Activated naive CD8-positive, alpha-beta T cell treated with anti-CD3 and anti-CD28 coated beads for 36 hours (primary cell): ENCODE measurements at regions not wholly inside any gene's neighbourhood (a gene's known extent, or its start where the extent isn't known, plus 50 kb on each side); places are given as distances from the start of the nearest gene placed in this dataset.

ENCODE experiments used
- DNase-seq: peaks from one replicate; pipeline ENCODE4 v3.0.0; 2021
- H3K27ac Mint-ChIP-seq: one replicate; pipeline ENCODE4 v1.8.0; 2022; ENCODE audit warnings: mild to moderate bottlenecking, moderate library complexity, mixed read lengths
- H3K27me3 Mint-ChIP-seq: one replicate; pipeline ENCODE4 v1.8.0; 2022; ENCODE audit warnings: mild to moderate bottlenecking, mixed read lengths
- H3K36me3 Mint-ChIP-seq: one replicate; pipeline ENCODE4 v1.8.0; 2021; ENCODE audit warnings: mild to moderate bottlenecking, mixed read lengths
- H3K4me1 Mint-ChIP-seq: one replicate; pipeline ENCODE4 v1.8.0; 2021; ENCODE audit warnings: mixed read lengths
- H3K4me3 Mint-ChIP-seq: one replicate; pipeline ENCODE4 v1.8.0; 2022; ENCODE audit warnings: mild to moderate bottlenecking, moderate library complexity, mixed read lengths
- H3K9me3 Mint-ChIP-seq: one replicate; pipeline ENCODE4 v1.8.0; 2022; ENCODE audit warnings: mixed read lengths

GRCh38 chr10:129236274-129236691, 230.8 kb upstream of the MGMT start:
- Mint-ChIP-seq H3K4me3 (no peak overlapping the region), H3K27ac (no peak overlapping the region), H3K27me3 (no peaks in the 10 kb centered on the region), H3K36me3 (no peaks in the 10 kb centered on the region), H3K9me3 (no peaks in the 10 kb centered on the region), H3K4me1 (peaks cover 2% of the 10 kb centered on the region)
- no peak for DNase-seq

- no peak for DNase-seq
- Mint-ChIP-seq H3K27ac (no peak overlapping the region), H3K4me3 (no peak overlapping the region), H3K36me3 (no peaks in the 10 kb centered on the region), H3K9me3 (no peaks in the 10 kb centered on the region), H3K4me1 (no peaks in the 10 kb centered on the region), H3K27me3 (no peaks in the 10 kb centered on the region)
These were observed 225.6 kb upstream of the MGMT start for GRCh38 chr10:129241461-129241860.

GRCh38 chr10:129244298-129244697, 222.7 kb upstream of the MGMT start:
- no peaks in the 10 kb centered on the region for H3K36me3 Mint-ChIP-seq

GRCh38 chr10:129244757-129245156, 222.3 kb upstream of the MGMT start:
- H3K9me3 Mint-ChIP-seq: no peaks in the 10 kb centered on the region
- H3K4me1 Mint-ChIP-seq: peaks cover 2% of the 10 kb centered on the region
- H3K36me3 Mint-ChIP-seq: no peaks in the 10 kb centered on the region
- no peak for DNase-seq
- H3K27me3 Mint-ChIP-seq: no peaks in the 10 kb centered on the region
- H3K4me3 Mint-ChIP-seq: no peak overlapping the region
- no peak overlapping the region for H3K27ac Mint-ChIP-seq

More at GRCh38 chr10:129244298-129244697, 222.7 kb upstream of the MGMT start:
- H3K27me3 Mint-ChIP-seq: no peaks in the 10 kb centered on the region
- H3K4me1 Mint-ChIP-seq: peaks cover 2% of the 10 kb centered on the region
- DNase-seq: no peak
- H3K9me3 Mint-ChIP-seq: no peaks in the 10 kb centered on the region
- H3K4me3 Mint-ChIP-seq: no peak overlapping the region
- H3K27ac Mint-ChIP-seq: no peak overlapping the region

- Mint-ChIP-seq H3K27me3 (peaks cover 5% of the 10 kb centered on the region), H3K4me3 (no peak overlapping the region), H3K27ac (no peak overlapping the region), H3K4me1 (peaks cover 2% of the 10 kb centered on the region), H3K9me3 (peaks cover 4% of the 10 kb centered on the region), H3K36me3 (no peaks in the 10 kb centered on the region)
- DNase-seq: no peak
These were observed 213.7 kb upstream of the MGMT start for GRCh38 chr10:129253161-129253864.

GRCh38 chr10:129253865-129254179, 213.2 kb upstream of the MGMT start:
- peaks cover 5% of the 10 kb centered on the region for H3K27me3 Mint-ChIP-seq
- no peak for DNase-seq
- no peaks in the 10 kb centered on the region for H3K36me3 Mint-ChIP-seq
- H3K27ac Mint-ChIP-seq: no peak overlapping the region
- H3K9me3 Mint-ChIP-seq: peaks cover 4% of the 10 kb centered on the region
- peaks cover 2% of the 10 kb centered on the region for H3K4me1 Mint-ChIP-seq
- H3K4me3 Mint-ChIP-seq: no peak overlapping the region

- no peaks in the 10 kb centered on the region for H3K9me3 Mint-ChIP-seq
- peaks cover 2% of the 10 kb centered on the region for H3K4me1 Mint-ChIP-seq
- H3K36me3 Mint-ChIP-seq: no peaks in the 10 kb centered on the region
- H3K27me3 Mint-ChIP-seq: peaks cover 5% of the 10 kb centered on the region
- H3K27ac Mint-ChIP-seq: no peak overlapping the region
- DNase-seq: no peak
- H3K4me3 Mint-ChIP-seq: no peak overlapping the region
These were observed 208.6 kb upstream of the MGMT start for GRCh38 chr10:129258283-129258923.

- no peak overlapping the region for H3K4me3 Mint-ChIP-seq
- no peak for DNase-seq
- H3K9me3 Mint-ChIP-seq: no peaks in the 10 kb centered on the region
- peaks cover 5% of the 10 kb centered on the region for H3K27me3 Mint-ChIP-seq
- H3K4me1 Mint-ChIP-seq: no peaks in the 10 kb centered on the region
- no peaks in the 10 kb centered on the region for H3K36me3 Mint-ChIP-seq
- no peak overlapping the region for H3K27ac Mint-ChIP-seq
These were observed 207.8 kb upstream of the MGMT start for GRCh38 chr10:129259128-129259815.

GRCh38 chr10:129272176-129272575, 194.9 kb upstream of the MGMT start:
- Mint-ChIP-seq H3K36me3 (no peaks in the 10 kb centered on the region), H3K4me1 (peaks cover 7% of the 10 kb centered on the region), H3K27me3 (peaks cover 7% of the 10 kb centered on the region), H3K4me3 (no peak overlapping the region), H3K9me3 (no peaks in the 10 kb centered on the region), H3K27ac (no peak overlapping the region)
- no peak for DNase-seq

GRCh38 chr10:129272866-129273650, 194.0 kb upstream of the MGMT start:
- Mint-ChIP-seq H3K27me3 (peaks cover 12% of the 10 kb centered on the region), H3K9me3 (no peaks in the 10 kb centered on the region), H3K27ac (no peak overlapping the region), H3K4me3 (no peak overlapping the region), H3K4me1 (peaks cover 7% of the 10 kb centered on the region), H3K36me3 (no peaks in the 10 kb centered on the region)
- no peak for DNase-seq

- no peaks in the 10 kb centered on the region for H3K36me3 Mint-ChIP-seq
- DNase-seq: no peak
- no peak overlapping the region for H3K27ac Mint-ChIP-seq
- no peak overlapping the region for H3K4me3 Mint-ChIP-seq
- peaks cover 7% of the 10 kb centered on the region for H3K4me1 Mint-ChIP-seq
- peaks cover 15% of the 10 kb centered on the region for H3K27me3 Mint-ChIP-seq
- H3K9me3 Mint-ChIP-seq: no peaks in the 10 kb centered on the region
These were observed 193.2 kb upstream of the MGMT start for GRCh38 chr10:129273860-129274259.

GRCh38 chr10:129274748-129275474, 192.1 kb upstream of the MGMT start:
- peak; percentile 2 for DNase-seq
- Mint-ChIP-seq H3K27ac (no peak overlapping the region), H3K9me3 (no peaks in the 10 kb centered on the region), H3K36me3 (no peaks in the 10 kb centered on the region), H3K4me3 (no peak overlapping the region), H3K4me1 (peaks cover 7% of the 10 kb centered on the region), H3K27me3 (peaks cover 15% of the 10 kb centered on the region)

- no peak overlapping the region for H3K4me3 Mint-ChIP-seq
- no peak overlapping the region for H3K27ac Mint-ChIP-seq
- peaks cover 15% of the 10 kb centered on the region for H3K27me3 Mint-ChIP-seq
- no peaks in the 10 kb centered on the region for H3K9me3 Mint-ChIP-seq
- peaks cover 7% of the 10 kb centered on the region for H3K4me1 Mint-ChIP-seq
- no peaks in the 10 kb centered on the region for H3K36me3 Mint-ChIP-seq
- DNase-seq: peak; percentile 3
These were observed 191.2 kb upstream of the MGMT start for GRCh38 chr10:129275886-129276285.

GRCh38 chr10:129277084-129277483, 190.0 kb upstream of the MGMT start:
- Mint-ChIP-seq H3K27me3 (peaks cover 18% of the 10 kb centered on the region), H3K4me1 (peaks cover 7% of the 10 kb centered on the region), H3K4me3 (no peak overlapping the region), H3K36me3 (no peaks in the 10 kb centered on the region), H3K27ac (no peak overlapping the region), H3K9me3 (peaks cover 2% of the 10 kb centered on the region)
- DNase-seq: no peak
